ENCODE measurements at regions not wholly inside any gene's neighbourhood (a gene's known extent, or its start where the extent isn't known, plus 50 kb on each side); places are given as distances from the start of the nearest gene placed in this dataset.

DNA sequence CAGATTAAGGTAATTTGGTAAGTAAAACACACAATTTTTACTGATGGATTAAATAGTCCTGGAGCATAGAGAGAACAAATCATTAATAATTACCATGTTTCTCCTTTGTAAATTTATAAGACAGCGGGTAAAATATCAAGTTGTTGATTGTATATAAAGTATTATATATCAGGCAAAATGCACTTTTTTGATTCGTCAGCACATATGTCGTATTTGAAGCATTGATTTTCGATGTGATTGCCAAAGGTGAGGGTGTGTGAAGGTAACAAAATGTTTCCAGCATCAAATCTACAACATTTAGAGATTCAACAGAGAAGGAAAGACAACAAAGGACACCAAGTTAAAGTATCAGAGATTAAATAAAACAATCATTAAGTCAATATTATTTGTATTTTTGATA is 1437.8 kb upstream of the ADGRL3 start:
- no peak for TF ChIP-seq EZH2 (IDR thresholded peaks at IDR 0.05; ENCODE audit: low read length, unreplicated experiment)
- no peak for TF ChIP-seq CTCF (conservative IDR thresholded peaks at IDR 0.05; ENCODE audit: low read depth, low read length)

All from PC-3 (cell line).